Ovary (tissue), 3 donors: ENCODE measurements at regions not wholly inside any gene's neighbourhood (a gene's known extent, or its start where the extent isn't known, plus 50 kb on each side); places are given as distances from the start of the nearest gene placed in this dataset.

Experiments used
- CTCF ChIP-seq, 3 donors: fragments of 450-650 bp in 2 of 3; fragments of 200-600 bp in 1 of 3; IDR thresholded peaks; one replicate each; pipeline versions ENCODE4 v1.5.1 to v1.8.0; 2016 to 2022; ENCODE audit warnings: antibody characterized with exemption in 3 of 3, mild to moderate bottlenecking in 1 of 3
- POLR2A ChIP-seq: fragments of 450-650 bp; IDR thresholded peaks from one replicate; pipeline ENCODE4 v1.6.1; 2017; ENCODE audit warnings: antibody characterized with exemption, mild to moderate bottlenecking, moderate library complexity
- donor health status: DM: no; HTN: no; CAD: no.

GRCh38 chr16:79788949-79789348 is 188.4 kb upstream of the MAF start:
- TF ChIP-seq CTCF (IDR thresholded peaks at IDR 0.05) (no peak), POLR2A (no peak)
